Esophagus muscularis mucosa (tissue), 4 donors: ENCODE measurements at regions not wholly inside any gene's neighbourhood (a gene's known extent, or its start where the extent isn't known, plus 50 kb on each side); places are given as distances from the start of the nearest gene placed in this dataset.
A peak's percentile ranks its signal among the peaks of the same experiment; 100 is the strongest.

ENCODE experiments used
- DNase-seq: peaks from one replicate; pipeline ENCODE4 v3.0.0-alpha.2; 2017; ENCODE audit errors: extremely low spot score
- H3K27ac ChIP-seq, 4 donors: fragments of 200-600 bp; sonication (generic); replicated peaks in 1 of 4; 1 replicate in 3 of 4; 2 replicates in 1 of 4; pipeline ENCODE4 v1.5.1; 2016 to 2019; ENCODE audit warnings: mild to moderate bottlenecking in 1 of 4
- H3K27me3 ChIP-seq, 4 donors: fragments of 200-600 bp; sonication (generic); one replicate each; pipeline versions ENCODE4 v1.5.1 to v1.6.0; 2016 to 2019
- H3K36me3 ChIP-seq, 4 donors: fragments of 200-600 bp; sonication (generic); one replicate each; pipeline ENCODE4 v1.5.1; 2016 to 2019
- H3K4me1 ChIP-seq, 4 donors: fragments of 200-600 bp; sonication (generic); one replicate each; pipeline ENCODE4 v1.5.1; 2016 to 2019
- H3K4me3 ChIP-seq, 4 donors: fragments of 200-600 bp; sonication (generic); 1 replicate in 2 of 4; 2 replicates in 2 of 4; pipeline ENCODE4 v1.5.1; 2016 to 2019; ENCODE audit warnings: mild to moderate bottlenecking in 4 of 4, moderate library complexity in 1 of 4
- H3K9me3 ChIP-seq, 4 donors: fragments of 200-600 bp; sonication (generic); 1 replicate in 3 of 4; 2 replicates in 1 of 4; pipeline ENCODE4 v1.5.1; 2016 to 2019
- EP300 ChIP-seq: sonication (generic); formaldehyde crosslinking; IDR thresholded peaks from one replicate; pipeline ENCODE4 v1.6.1; 2017; ENCODE audit warnings: antibody characterized with exemption
- POLR2A ChIP-seq: fragments of 450-650 bp; IDR thresholded peaks from one replicate; pipeline ENCODE4 v1.6.1; 2017; ENCODE audit warnings: antibody characterized with exemption, moderate library complexity, mild to moderate bottlenecking, low read depth
- POLR2AphosphoS5 ChIP-seq, 2 donors: sonication (generic); formaldehyde crosslinking; IDR thresholded peaks; one replicate each; pipeline ENCODE4 v1.6.1; 2017; ENCODE audit warnings: antibody characterized with exemption in 2 of 2
- WGBS: methylation state at CpG from one replicate; pipeline ENCODE4 v1.1.5; 2018; 5-methylcytosine and 5-hydroxymethylcytosine counted together
- intact Hi-C: fragments of 100-400 bp; cut with DNase I; formaldehyde crosslinking; loops from one replicate; pipeline ENCODE4 v1.15.1; 2023
- TF ChIP-seq, protein P1 (sequence below), 3 experiments: fragments of 200-600 bp in 2 of 3; fragments of 450-650 bp in 1 of 3; sonication (generic) in 2 of 3; IDR thresholded peaks; one replicate each; pipeline ENCODE4 v1.5.1; 2017 to 2019; ENCODE audit warnings: antibody characterized with exemption in 3 of 3, mild to moderate bottlenecking in 2 of 3, moderate library complexity in 1 of 3

DNA sequence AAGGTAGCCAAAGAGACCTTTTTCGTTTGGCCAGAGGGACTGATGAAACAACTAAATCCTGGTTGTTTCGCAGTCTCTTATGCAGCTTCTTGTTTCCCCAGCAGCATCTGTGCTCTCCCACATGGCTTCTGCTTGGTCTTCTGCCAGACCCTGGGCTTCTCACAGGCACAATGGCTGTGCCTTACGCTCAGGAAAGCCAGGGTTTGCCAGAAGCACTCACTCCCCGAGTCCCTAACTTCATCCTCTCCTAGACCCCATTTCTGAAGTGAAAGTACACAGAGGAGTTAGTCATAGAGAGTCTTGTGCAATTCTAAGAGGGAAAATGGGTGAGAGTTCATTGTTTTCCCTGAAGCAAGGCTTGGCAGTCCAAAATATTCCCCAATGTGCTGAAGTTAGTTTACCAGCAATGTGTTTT, 121.7 kb downstream of the EVX1 start:
- H3K4me1 ChIP-seq, result peaks cover 0 to 19% (median 9%) of the 10 kb centered on the region in 4 donors
- intact Hi-C loops, result no loop called here
- no peaks in the 10 kb centered on the region for H3K27me3 ChIP-seq
- H3K27ac ChIP-seq, result peak overlapping the region; percentile 59 to 77 (median 67)
- TF ChIP-seq, protein P1, sequence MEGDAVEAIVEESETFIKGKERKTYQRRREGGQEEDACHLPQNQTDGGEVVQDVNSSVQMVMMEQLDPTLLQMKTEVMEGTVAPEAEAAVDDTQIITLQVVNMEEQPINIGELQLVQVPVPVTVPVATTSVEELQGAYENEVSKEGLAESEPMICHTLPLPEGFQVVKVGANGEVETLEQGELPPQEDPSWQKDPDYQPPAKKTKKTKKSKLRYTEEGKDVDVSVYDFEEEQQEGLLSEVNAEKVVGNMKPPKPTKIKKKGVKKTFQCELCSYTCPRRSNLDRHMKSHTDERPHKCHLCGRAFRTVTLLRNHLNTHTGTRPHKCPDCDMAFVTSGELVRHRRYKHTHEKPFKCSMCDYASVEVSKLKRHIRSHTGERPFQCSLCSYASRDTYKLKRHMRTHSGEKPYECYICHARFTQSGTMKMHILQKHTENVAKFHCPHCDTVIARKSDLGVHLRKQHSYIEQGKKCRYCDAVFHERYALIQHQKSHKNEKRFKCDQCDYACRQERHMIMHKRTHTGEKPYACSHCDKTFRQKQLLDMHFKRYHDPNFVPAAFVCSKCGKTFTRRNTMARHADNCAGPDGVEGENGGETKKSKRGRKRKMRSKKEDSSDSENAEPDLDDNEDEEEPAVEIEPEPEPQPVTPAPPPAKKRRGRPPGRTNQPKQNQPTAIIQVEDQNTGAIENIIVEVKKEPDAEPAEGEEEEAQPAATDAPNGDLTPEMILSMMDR (IDR thresholded peaks at IDR 0.05), result no peak
- peak; percentile 38 to 71 for TF ChIP-seq POLR2AphosphoS5 (IDR thresholded peaks at IDR 0.05)
- TF ChIP-seq EP300, result no peak
- H3K9me3 ChIP-seq, result no peaks in the 10 kb centered on the region
- H3K36me3 ChIP-seq, result no peaks in the 10 kb centered on the region
- peak overlapping the region in 2 of 4 donors; percentile 24 to 25 for H3K4me3 ChIP-seq
- WGBS, result 64% methylated on average over 4 of the region's 4 CpGs
- no peak for DNase-seq

- no peak overlapping the region for H3K27ac ChIP-seq
- H3K9me3 ChIP-seq, result no peaks in the 10 kb centered on the region
- no peak for DNase-seq
- intact Hi-C loops, result no loop called here
- H3K36me3 ChIP-seq, result no peaks in the 10 kb centered on the region
- peaks cover 0 to 19% (median 9%) of the 10 kb centered on the region in 4 donors for H3K4me1 ChIP-seq
- H3K4me3 ChIP-seq, result no peak overlapping the region
- peaks cover 0 to 14% (median 0%) of the 10 kb centered on the region in 4 donors for H3K27me3 ChIP-seq
- WGBS, result 86% methylated on average over 4 of the region's 4 CpGs
- TF ChIP-seq POLR2A (no peak), EP300 (no peak), POLR2AphosphoS5 (IDR thresholded peaks at IDR 0.05) (no peak)
- TF ChIP-seq, protein P1 (IDR thresholded peaks at IDR 0.05), result no peak
These were observed 124.8 kb downstream of the EVX1 start for GRCh38 chr7:27367179-27367932.

GRCh38 chr7:27367933-27368549, 125.4 kb downstream of the EVX1 start:
- intact Hi-C loops, result no loop called here

GRCh38 chr7:27374958-27375841, 132.6 kb downstream of the EVX1 start:
- H3K36me3 ChIP-seq, result no peaks in the 10 kb centered on the region
- H3K27ac ChIP-seq, result no peak overlapping the region
- H3K9me3 ChIP-seq, result no peaks in the 10 kb centered on the region
- DNase-seq, result no peak
- H3K4me3 ChIP-seq, result no peak overlapping the region
- intact Hi-C loops, result no loop called here
- H3K4me1 ChIP-seq, result peaks cover 0 to 18% (median 12%) of the 10 kb centered on the region in 4 donors
- no peak for TF ChIP-seq EP300
- TF ChIP-seq, protein P1 (IDR thresholded peaks at IDR 0.05), result no peak
- no peak for TF ChIP-seq POLR2AphosphoS5 (IDR thresholded peaks at IDR 0.05)
- TF ChIP-seq POLR2A, result no peak
- H3K27me3 ChIP-seq, result peaks cover 0 to 14% (median 0%) of the 10 kb centered on the region in 4 donors
- 72% methylated on average over 6 of the region's 6 CpGs for WGBS

More at GRCh38 chr7:27367933-27368549, 125.4 kb downstream of the EVX1 start:
- WGBS, result 93% methylated on average over 4 of the region's 4 CpGs
- DNase-seq, result no peak
- no peaks in the 10 kb centered on the region for H3K36me3 ChIP-seq
- no peak overlapping the region for H3K4me3 ChIP-seq
- peaks cover 0 to 19% (median 9%) of the 10 kb centered on the region in 4 donors for H3K4me1 ChIP-seq
- H3K27me3 ChIP-seq, result peaks cover 0 to 14% (median 0%) of the 10 kb centered on the region in 4 donors
- TF ChIP-seq EP300 (no peak), POLR2A (no peak), POLR2AphosphoS5 (IDR thresholded peaks at IDR 0.05) (no peak)
- TF ChIP-seq, protein P1 (IDR thresholded peaks at IDR 0.05), result no peak
- no peak overlapping the region for H3K27ac ChIP-seq
- no peaks in the 10 kb centered on the region for H3K9me3 ChIP-seq
